Cardiac muscle cell (in vitro differentiated cells and primary cell): ENCODE measurements at regions not wholly inside any gene's neighbourhood (a gene's known extent, or its start where the extent isn't known, plus 50 kb on each side); places are given as distances from the start of the nearest gene placed in this dataset.

ENCODE experiments used
- DNase-seq, 2 donors: peaks; one replicate each; pipeline versions ENCODE4 v3.0.0 to v3.0.0-alpha.2; 2010 to 2017; ENCODE audit warnings: low read depth in 1 of 2, low spot score in 1 of 2
- H3K27ac ChIP-seq: fragments of 200-600 bp; sonication (generic); 2 replicates; pipeline ENCODE4 v1.5.1; 2016
- H3K27me3 ChIP-seq: fragments of 200-600 bp; sonication (generic); 2 replicates; pipeline ENCODE4 v1.6.0; 2016; ENCODE audit warnings: control low read depth
- H3K36me3 ChIP-seq: fragments of 200-600 bp; sonication (generic); 2 replicates; pipeline ENCODE4 v1.5.1; 2016; ENCODE audit warnings: control low read depth
- H3K4me1 ChIP-seq: fragments of 200-600 bp; sonication (generic); 2 replicates; pipeline ENCODE4 v1.8.1; 2017; ENCODE audit warnings: low read depth, mild to moderate bottlenecking, mixed run types
- H3K4me3 ChIP-seq: fragments of 200-600 bp; sonication (generic); 2 replicates; pipeline ENCODE4 v1.5.1; 2016; ENCODE audit warnings: mild to moderate bottlenecking
- H3K9me3 ChIP-seq: fragments of 200-600 bp; sonication (generic); 2 replicates; pipeline ENCODE4 v1.5.1; 2017; ENCODE audit warnings: low read depth, mild to moderate bottlenecking, control low read depth
- CTCF ChIP-seq: IDR thresholded peaks from 2 replicates; pipeline ENCODE4 v1.5.1; 2012; ENCODE audit warnings: low read depth, mild to moderate bottlenecking, low read length

- no peak overlapping the region for H3K4me3 ChIP-seq
- no peaks in the 10 kb centered on the region for H3K9me3 ChIP-seq
- H3K27me3 ChIP-seq: no peaks in the 10 kb centered on the region
- no peaks in the 10 kb centered on the region for H3K4me1 ChIP-seq
- no peak overlapping the region for H3K27ac ChIP-seq
- TF ChIP-seq CTCF: no peak
- no peaks in the 10 kb centered on the region for H3K36me3 ChIP-seq
- DNase-seq: peak in 1 of 2 donors; percentile 11
Observed at GRCh38 chr9:23120630-23121029, 674.0 kb downstream of the DMRTA1 start.

GRCh38 chr9:23123048-23123632 lies 676.5 kb downstream of the DMRTA1 start:
- peak; percentile 13 to 66 for DNase-seq
- H3K27ac ChIP-seq: no peak overlapping the region
- no peaks in the 10 kb centered on the region for H3K4me1 ChIP-seq
- H3K9me3 ChIP-seq: no peaks in the 10 kb centered on the region
- no peaks in the 10 kb centered on the region for H3K27me3 ChIP-seq
- no peaks in the 10 kb centered on the region for H3K36me3 ChIP-seq
- TF ChIP-seq CTCF: peak; percentile 24
- H3K4me3 ChIP-seq: no peak overlapping the region

GRCh38 chr9:23145467-23145866 lies 680.6 kb downstream of the ELAVL2 start:
- Histone ChIP-seq H3K27me3 (no peaks in the 10 kb centered on the region), H3K36me3 (no peaks in the 10 kb centered on the region), H3K27ac (no peak overlapping the region), H3K4me3 (no peak overlapping the region), H3K4me1 (no peaks in the 10 kb centered on the region), H3K9me3 (no peaks in the 10 kb centered on the region)
- TF ChIP-seq CTCF: no peak
- no peak for DNase-seq

- H3K4me1 ChIP-seq: no peaks in the 10 kb centered on the region
- no peak for TF ChIP-seq CTCF
- no peaks in the 10 kb centered on the region for H3K9me3 ChIP-seq
- H3K27me3 ChIP-seq: no peaks in the 10 kb centered on the region
- H3K36me3 ChIP-seq: no peaks in the 10 kb centered on the region
- H3K4me3 ChIP-seq: no peak overlapping the region
- no peak overlapping the region for H3K27ac ChIP-seq
- DNase-seq: no peak
Observed at GRCh38 chr9:23153058-23153457, 673.0 kb downstream of the ELAVL2 start.

GRCh38 chr9:23160491-23160890 lies 665.5 kb downstream of the ELAVL2 start:
- Histone ChIP-seq H3K27ac (no peak overlapping the region), H3K36me3 (no peaks in the 10 kb centered on the region), H3K9me3 (no peaks in the 10 kb centered on the region), H3K4me1 (no peaks in the 10 kb centered on the region), H3K4me3 (no peak overlapping the region), H3K27me3 (no peaks in the 10 kb centered on the region)
- TF ChIP-seq CTCF: no peak
- no peak for DNase-seq
